ENCODE measurements at regions not wholly inside any gene's neighbourhood (a gene's known extent, or its start where the extent isn't known, plus 50 kb on each side); places are given as distances from the start of the nearest gene placed in this dataset.

GRCh38 chr18:55641486-55641885 is 53.5 kb upstream of the TCF4 start:
- TF ChIP-seq CTCF (IDR thresholded peaks at IDR 0.05; ENCODE audit: insufficient read depth, low read length, poor library complexity, severe bottlenecking) (no peak), EZH2phosphoT487 (conservative IDR thresholded peaks at IDR 0.05; ENCODE audit: low read length) (no peak)

All from SU-DHL-6 (cell line).